Smooth muscle cell (in vitro differentiated cells): ENCODE measurements at regions not wholly inside any gene's neighbourhood (a gene's known extent, or its start where the extent isn't known, plus 50 kb on each side); places are given as distances from the start of the nearest gene placed in this dataset.
"Not testable (repeated sequence)": the region's sequence is repeated elsewhere in the genome, so short reads cannot be mapped to it uniquely, and the experiment has no call there.

Experiments
- DNase-seq: peaks from one replicate; lab custom pipeline; 2025; ENCODE audit not compliant: unreplicated experiment; lab: John Stamatoyannopoulos, UW
- H2AFZ ChIP-seq: fragments of 200-600 bp; sonication (generic); 2 replicates; pipeline ENCODE4 v1.6.0; 2016; ENCODE audit warnings: antibody characterized with exemption, low read depth, mild to moderate bottlenecking
- H3F3A ChIP-seq: fragments of 200-600 bp; sonication (generic); 2 replicates; pipeline ENCODE4 v1.6.0; 2017; ENCODE audit warnings: antibody characterized with exemption, low read depth
- H3K27ac ChIP-seq: fragments of 200-600 bp; sonication (generic); 2 replicates; pipeline ENCODE4 v1.5.1; 2016; ENCODE audit warnings: low read depth, mild to moderate bottlenecking
- H3K27me3 ChIP-seq: fragments of 200-600 bp; sonication (generic); 2 replicates; pipeline ENCODE4 v1.6.1; 2016; ENCODE audit warnings: low read depth, mild to moderate bottlenecking
- H3K36me3 ChIP-seq: fragments of 200-600 bp; sonication (generic); 2 replicates; pipeline ENCODE4 v1.5.1; 2016; ENCODE audit warnings: low read depth
- H3K4me1 ChIP-seq: fragments of 200-600 bp; sonication (generic); 2 replicates; pipeline ENCODE4 v1.5.1; 2016; ENCODE audit warnings: low read depth
- H3K4me2 ChIP-seq: fragments of 200-600 bp; sonication (generic); 2 replicates; pipeline ENCODE4 v1.6.0; 2016; ENCODE audit warnings: mild to moderate bottlenecking
- H3K4me3 ChIP-seq: fragments of 200-600 bp; sonication (generic); 2 replicates; pipeline ENCODE4 v1.5.1; 2016; ENCODE audit warnings: mild to moderate bottlenecking
- H3K79me2 ChIP-seq: fragments of 200-600 bp; sonication (generic); 2 replicates; pipeline ENCODE4 v1.6.0; 2016; ENCODE audit warnings: low read depth, mild to moderate bottlenecking
- H3K9ac ChIP-seq: fragments of 200-600 bp; sonication (generic); 2 replicates; pipeline ENCODE4 v1.6.0; 2016; ENCODE audit warnings: low read depth
- H3K9me3 ChIP-seq: fragments of 200-600 bp; sonication (generic); replicated peaks from 2 replicates; pipeline ENCODE4 v1.5.1; 2016; ENCODE audit warnings: low read depth
- H4K20me1 ChIP-seq: fragments of 200-600 bp; sonication (generic); 2 replicates; pipeline ENCODE4 v1.6.0; 2016; ENCODE audit warnings: low read depth
- CTCF ChIP-seq: fragments of 200-600 bp; sonication (generic); IDR thresholded peaks from 2 replicates; pipeline ENCODE4 v1.5.1; 2017; ENCODE audit warnings: borderline replicate concordance, mild to moderate bottlenecking, antibody characterized with exemption; ENCODE audit not compliant: insufficient read depth, poor library complexity, severe bottlenecking
- WGBS: methylation state at CpG from one replicate; pipeline ENCODE4 v1.1.7; 2016; ENCODE audit warnings: low lambda C conversion rate; 5-methylcytosine and 5-hydroxymethylcytosine counted together

- Histone ChIP-seq H2AFZ (no peak overlapping the region), H3K4me1 (no peaks in the 10 kb centered on the region), H3K4me3 (no peak overlapping the region), H3K27me3 (no peaks in the 10 kb centered on the region), H3K4me2 (no peak overlapping the region), H4K20me1 (no peaks in the 10 kb centered on the region), H3K9ac (no peak overlapping the region), H3K9me3 (peaks cover 24% of the 10 kb centered on the region), H3K27ac (no peak overlapping the region), H3F3A (no peaks in the 10 kb centered on the region), H3K79me2 (no peaks in the 10 kb centered on the region), H3K36me3 (peaks cover 5% of the 10 kb centered on the region)
- DNase-seq = no peak
- TF ChIP-seq CTCF = no peak
These were observed 105.4 kb upstream of the HAND2 start for GRCh38 chr4:173635395-173635794.

- no peaks in the 10 kb centered on the region for H3K4me1 ChIP-seq
- H3K27ac ChIP-seq = no peak overlapping the region
- no peak for TF ChIP-seq CTCF
- H2AFZ ChIP-seq = no peak overlapping the region
- peaks cover 2% of the 10 kb centered on the region for H3K36me3 ChIP-seq
- no peak for DNase-seq
- H3K9ac ChIP-seq = no peak overlapping the region
- H4K20me1 ChIP-seq = no peaks in the 10 kb centered on the region
- peaks cover 11% of the 10 kb centered on the region for H3K9me3 ChIP-seq
- no peak overlapping the region for H3K4me2 ChIP-seq
- no peaks in the 10 kb centered on the region for H3K27me3 ChIP-seq
- no peaks in the 10 kb centered on the region for H3F3A ChIP-seq
- H3K79me2 ChIP-seq = no peaks in the 10 kb centered on the region
- WGBS = 80% methylated on average over 1 of the region's 1 CpG
- no peak overlapping the region for H3K4me3 ChIP-seq
These were observed 96.2 kb upstream of the HAND2 start for GRCh38 chr4:173626277-173626676.

GRCh38 chr4:173618648-173619047 is 88.6 kb upstream of the HAND2 start:
- not testable (repeated sequence) for H3K27me3 ChIP-seq, H3F3A ChIP-seq, H4K20me1 ChIP-seq, H3K27ac ChIP-seq, H3K9me3 ChIP-seq, H3K79me2 ChIP-seq, H3K4me3 ChIP-seq, H3K9ac ChIP-seq, H2AFZ ChIP-seq, H3K4me2 ChIP-seq, H3K4me1 ChIP-seq, H3K36me3 ChIP-seq, DNase-seq
- WGBS = 93% methylated on average over 5 of the region's 5 CpGs

GRCh38 chr4:173609158-173609557 is 79.1 kb upstream of the HAND2 start:
- no peak for TF ChIP-seq CTCF
- Histone ChIP-seq H4K20me1 (no peaks in the 10 kb centered on the region), H3K4me3 (no peak overlapping the region), H3K27me3 (no peaks in the 10 kb centered on the region), H3K4me1 (no peaks in the 10 kb centered on the region), H3K9ac (no peak overlapping the region), H3K4me2 (peak overlapping the region; percentile 73), H2AFZ (peak overlapping the region; percentile 66), H3K36me3 (no peaks in the 10 kb centered on the region), H3K9me3 (peaks cover 4% of the 10 kb centered on the region), H3F3A (no peaks in the 10 kb centered on the region), H3K27ac (no peak overlapping the region), H3K79me2 (no peaks in the 10 kb centered on the region)
- no peak for DNase-seq
- 60% methylated on average over 2 of the region's 2 CpGs for WGBS

GRCh38 chr4:173608632-173609031 is 78.6 kb upstream of the HAND2 start:
- H3K9ac ChIP-seq, H3K4me1 ChIP-seq, H3K79me2 ChIP-seq, H3F3A ChIP-seq, DNase-seq, H3K27ac ChIP-seq, H3K9me3 ChIP-seq, H4K20me1 ChIP-seq, H3K36me3 ChIP-seq, H3K27me3 ChIP-seq: not testable (repeated sequence)
- Histone ChIP-seq H3K4me3 (peak overlapping the region; percentile 36), H2AFZ (peak overlapping the region; percentile 66), H3K4me2 (peak overlapping the region; percentile 73)
- 27% methylated on average over 13 of the region's 15 CpGs for WGBS
